Fibroblast of lung (primary cell): ENCODE measurements at regions not wholly inside any gene's neighbourhood (a gene's known extent, or its start where the extent isn't known, plus 50 kb on each side); places are given as distances from the start of the nearest gene placed in this dataset.

Experiments used
- DNase-seq, 2 donors: peaks; one replicate each; pipeline versions ENCODE4 v3.0.0 to v3.0.0-alpha.2; 2010; ENCODE audit warnings: low read depth in 2 of 2
- H2AFZ ChIP-seq: 2 replicates; pipeline ENCODE4 v1.5.1; 2012; ENCODE audit warnings: low read length, control low read depth, inconsistent platforms
- H3K27ac ChIP-seq: 2 replicates; pipeline ENCODE4 v1.5.1; 2011; ENCODE audit warnings: low read length, control low read depth; ENCODE audit not compliant: insufficient read depth
- H3K27me3 ChIP-seq: 2 replicates; pipeline ENCODE4 v1.5.1; 2011; ENCODE audit warnings: mild to moderate bottlenecking, low read length; ENCODE audit not compliant: control insufficient read depth, insufficient read depth
- H3K36me3 ChIP-seq: 2 replicates; pipeline ENCODE4 v1.5.1; 2011; ENCODE audit warnings: low read length; ENCODE audit not compliant: control insufficient read depth, insufficient read depth
- H3K4me1 ChIP-seq: 2 replicates; pipeline ENCODE4 v1.5.1; 2011; ENCODE audit warnings: low read length; ENCODE audit not compliant: control insufficient read depth, insufficient read depth; ENCODE audit errors: extremely low read depth
- H3K4me2 ChIP-seq: 2 replicates; pipeline ENCODE4 v1.5.1; 2011; ENCODE audit warnings: low read length, control low read depth; ENCODE audit not compliant: insufficient read depth; ENCODE audit errors: extremely low read depth
- H3K4me3 ChIP-seq, 4 experiments: fragments of 200-600 bp in 1 of 4; sonication (generic) in 1 of 4; replicated peaks in 1 of 4; 2 replicates each; pipeline ENCODE4 v1.5.1; 2011 to 2016; ENCODE audit warnings: low read length in 4 of 4, low read depth in 3 of 4, mild to moderate bottlenecking in 3 of 4, control low read depth in 2 of 4, inconsistent platforms in 1 of 4, mixed read lengths in 1 of 4; ENCODE audit not compliant: insufficient read depth in 1 of 4; ENCODE audit errors: control extremely low read depth in 1 of 4
- H3K79me2 ChIP-seq: 2 replicates; pipeline ENCODE4 v1.5.1; 2012; ENCODE audit warnings: mild to moderate bottlenecking, low read length, inconsistent platforms; ENCODE audit not compliant: control insufficient read depth, insufficient read depth
- H3K9ac ChIP-seq: 2 replicates; pipeline ENCODE4 v1.5.1; 2011; ENCODE audit warnings: mild to moderate bottlenecking, low read length, control low read depth; ENCODE audit not compliant: insufficient read depth
- H3K9me3 ChIP-seq: 2 replicates; pipeline ENCODE4 v1.5.1; 2012; ENCODE audit warnings: low read depth, low read length; ENCODE audit not compliant: control insufficient read depth, insufficient read depth
- H4K20me1 ChIP-seq: 2 replicates; pipeline ENCODE4 v1.5.1; 2011; ENCODE audit warnings: low read length; ENCODE audit not compliant: control insufficient read depth, insufficient read depth; ENCODE audit errors: extremely low read depth
- CTCF ChIP-seq, 2 donors: IDR thresholded peaks in 1 of 2; conservative IDR thresholded peaks in 1 of 2; 1 replicate in 1 of 2; 2 replicates in 1 of 2; pipeline ENCODE4 v1.5.1; 2011 to 2012; ENCODE audit warnings: low read length in 2 of 2, control low read depth in 1 of 2, inconsistent platforms in 1 of 2, low read depth in 1 of 2, mild to moderate bottlenecking in 1 of 2
- EZH2 ChIP-seq: IDR thresholded peaks from 2 replicates; pipeline ENCODE4 v1.5.1; 2012; ENCODE audit warnings: low read length, control low read depth, mild to moderate bottlenecking; ENCODE audit errors: missing control alignments

GRCh38 chr2:51829477-51829876, 797.5 kb upstream of the NRXN1 start:
- H3K36me3 ChIP-seq = no peaks in the 10 kb centered on the region
- H3K4me2 ChIP-seq = no peak overlapping the region
- H2AFZ ChIP-seq = no peak overlapping the region
- H3K79me2 ChIP-seq = no peaks in the 10 kb centered on the region
- no peaks in the 10 kb centered on the region for H3K9me3 ChIP-seq
- no peak overlapping the region for H3K4me3 ChIP-seq
- no peak for DNase-seq
- no peaks in the 10 kb centered on the region for H3K27me3 ChIP-seq
- TF ChIP-seq EZH2 (no peak), CTCF (conservative IDR thresholded peaks at IDR 0.05 in 1 of 2, IDR thresholded peaks at IDR 0.05 in 1 of 2; ENCODE audit: low read depth in 1 of 2, low read length in 2 of 2) (no peak)
- H4K20me1 ChIP-seq = no peaks in the 10 kb centered on the region
- no peaks in the 10 kb centered on the region for H3K4me1 ChIP-seq
- H3K27ac ChIP-seq = no peak overlapping the region
- no peak overlapping the region for H3K9ac ChIP-seq

GRCh38 chr2:51825823-51826222, 793.9 kb upstream of the NRXN1 start:
- Histone ChIP-seq H4K20me1 (no peaks in the 10 kb centered on the region), H3K36me3 (no peaks in the 10 kb centered on the region), H3K79me2 (no peaks in the 10 kb centered on the region), H3K9me3 (no peaks in the 10 kb centered on the region), H3K27ac (no peak overlapping the region), H3K4me2 (no peak overlapping the region), H3K9ac (no peak overlapping the region), H3K4me3 (no peak overlapping the region), H3K27me3 (no peaks in the 10 kb centered on the region), H3K4me1 (no peaks in the 10 kb centered on the region), H2AFZ (no peak overlapping the region)
- TF ChIP-seq CTCF (conservative IDR thresholded peaks at IDR 0.05 in 1 of 2, IDR thresholded peaks at IDR 0.05 in 1 of 2; ENCODE audit: low read depth in 1 of 2, low read length in 2 of 2) (no peak), EZH2 (no peak)
- no peak for DNase-seq

GRCh38 chr2:51813247-51813646, 781.3 kb upstream of the NRXN1 start:
- peak; percentile 70 to 71 for DNase-seq

More at GRCh38 chr2:51813247-51813646, 781.3 kb upstream of the NRXN1 start:
- Histone ChIP-seq H3K27me3 (no peaks in the 10 kb centered on the region), H4K20me1 (no peaks in the 10 kb centered on the region), H3K36me3 (no peaks in the 10 kb centered on the region), H3K79me2 (no peaks in the 10 kb centered on the region), H3K9me3 (no peaks in the 10 kb centered on the region), H3K4me2 (peak overlapping the region; percentile 5), H3K9ac (no peak overlapping the region), H3K4me3 (no peak overlapping the region), H3K4me1 (peaks cover 4% of the 10 kb centered on the region), H2AFZ (no peak overlapping the region), H3K27ac (peak overlapping the region; percentile 13)
- TF ChIP-seq EZH2 (no peak), CTCF (conservative IDR thresholded peaks at IDR 0.05 in 1 of 2, IDR thresholded peaks at IDR 0.05 in 1 of 2; ENCODE audit: low read depth in 1 of 2, low read length in 2 of 2) (no peak)
